Jurkat, Clone E6-1 (cell line): ENCODE measurements at regions not wholly inside any gene's neighbourhood (a gene's known extent, or its start where the extent isn't known, plus 50 kb on each side); places are given as distances from the start of the nearest gene placed in this dataset.

ENCODE experiments used
- DNase-seq: peaks from one replicate; pipeline ENCODE4 v3.0.0-alpha.2; 2011; ENCODE audit warnings: low read depth, low spot score
- H3K4me3 ChIP-seq: 2 replicates; pipeline ENCODE4 v1.5.1; 2011; ENCODE audit warnings: mild to moderate bottlenecking, low read length, control low read depth, moderate library complexity

DNA sequence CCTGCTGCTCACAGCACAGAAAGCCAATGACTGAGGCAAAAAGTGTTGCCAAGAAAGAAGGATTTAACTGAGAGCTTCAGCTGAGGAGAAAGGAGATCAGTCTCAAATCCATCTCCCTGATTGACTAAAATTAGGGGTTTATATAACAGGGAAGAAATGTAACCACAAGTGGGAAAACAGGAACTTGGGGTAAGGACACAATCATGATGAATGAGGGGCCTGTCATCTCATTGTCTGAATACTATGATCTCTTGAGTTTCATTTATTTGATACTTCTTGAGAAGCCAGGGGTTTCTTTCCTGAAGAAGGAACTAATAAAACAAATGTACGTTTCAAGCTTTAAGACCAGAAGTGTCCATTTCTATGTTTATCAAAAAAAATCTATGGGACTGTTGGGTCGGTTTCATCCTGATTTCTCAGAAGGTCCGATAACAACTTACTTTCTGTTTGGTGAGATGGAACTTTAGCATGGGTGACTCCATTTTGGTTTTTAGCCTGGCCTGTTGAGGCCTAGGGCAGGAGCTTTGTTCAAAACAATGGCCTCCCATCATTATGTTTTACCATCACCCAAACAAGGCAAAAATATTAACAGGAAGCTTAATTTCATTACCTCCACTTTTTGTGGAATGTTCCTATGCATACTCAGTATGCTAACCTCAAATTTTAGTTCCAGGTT is 76.6 kb upstream of the PIAS1 start:
- DNase-seq, result no peak
- no peak overlapping the region for H3K4me3 ChIP-seq

GRCh38 chr15:67979281-67979680 is 74.8 kb upstream of the PIAS1 start:
- no peak for DNase-seq
- no peak overlapping the region for H3K4me3 ChIP-seq

- DNase-seq, result no peak
These were observed 73.9 kb upstream of the PIAS1 start for GRCh38 chr15:67980171-67980570.

GRCh38 chr15:67980773-67981685 is 73.1 kb upstream of the PIAS1 start:
- no peak overlapping the region for H3K4me3 ChIP-seq
- DNase-seq, result no peak

More at GRCh38 chr15:67980171-67980570, 73.9 kb upstream of the PIAS1 start:
- no peak overlapping the region for H3K4me3 ChIP-seq

GRCh38 chr15:67981848-67982247 is 72.3 kb upstream of the PIAS1 start:
- no peak overlapping the region for H3K4me3 ChIP-seq
- no peak for DNase-seq

DNA sequence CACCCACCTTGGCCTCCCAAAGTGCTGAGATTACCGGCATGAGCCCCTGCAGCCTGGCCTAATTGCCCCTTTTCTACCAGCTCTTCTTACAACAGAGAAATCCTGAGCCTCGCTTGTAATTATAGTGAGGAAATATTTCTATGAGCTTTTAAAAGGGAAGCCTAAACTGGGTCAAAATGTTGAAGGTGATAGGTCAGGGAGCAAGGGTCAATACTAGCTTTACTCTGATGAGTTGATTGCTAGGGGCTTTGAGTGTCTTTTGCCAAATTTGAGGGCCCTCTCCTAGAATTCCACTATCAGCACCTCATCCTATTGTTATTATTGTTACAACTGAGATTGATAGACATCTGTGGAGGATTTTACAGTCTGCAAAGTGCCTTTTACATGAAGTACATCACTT is 62.4 kb upstream of the PIAS1 start:
- no peak overlapping the region for H3K4me3 ChIP-seq
- DNase-seq, result no peak

GRCh38 chr15:67992411-67992810 is 61.7 kb upstream of the PIAS1 start:
- DNase-seq, result no peak
- H3K4me3 ChIP-seq, result no peak overlapping the region

- no peak overlapping the region for H3K4me3 ChIP-seq
- no peak for DNase-seq
These were observed 61.3 kb upstream of the PIAS1 start for GRCh38 chr15:67992834-67993233.

DNA sequence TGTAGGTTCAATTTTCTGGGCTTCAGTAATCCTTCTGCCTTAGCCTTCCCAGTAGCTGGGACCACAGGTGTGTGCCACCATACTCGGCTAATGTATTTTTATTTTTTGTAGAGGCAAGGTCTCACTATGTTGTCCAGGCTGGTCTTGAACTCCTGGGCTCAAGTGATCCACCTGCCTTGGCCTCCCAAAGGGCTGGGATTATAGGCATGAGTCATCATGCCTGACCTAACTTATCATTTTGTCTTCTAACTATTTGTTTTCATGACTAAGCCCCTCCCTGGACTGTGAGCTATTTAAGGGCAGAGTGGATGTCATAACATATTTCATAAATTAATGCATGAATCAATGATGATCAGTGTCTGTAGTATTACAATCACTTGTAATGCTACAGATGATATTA is 56.1 kb upstream of the PIAS1 start:
- H3K4me3 ChIP-seq, result no peak overlapping the region
- DNase-seq, result no peak

GRCh38 chr15:67998599-67999133 is 55.4 kb upstream of the PIAS1 start:
- H3K4me3 ChIP-seq, result no peak overlapping the region
- no peak for DNase-seq

DNA sequence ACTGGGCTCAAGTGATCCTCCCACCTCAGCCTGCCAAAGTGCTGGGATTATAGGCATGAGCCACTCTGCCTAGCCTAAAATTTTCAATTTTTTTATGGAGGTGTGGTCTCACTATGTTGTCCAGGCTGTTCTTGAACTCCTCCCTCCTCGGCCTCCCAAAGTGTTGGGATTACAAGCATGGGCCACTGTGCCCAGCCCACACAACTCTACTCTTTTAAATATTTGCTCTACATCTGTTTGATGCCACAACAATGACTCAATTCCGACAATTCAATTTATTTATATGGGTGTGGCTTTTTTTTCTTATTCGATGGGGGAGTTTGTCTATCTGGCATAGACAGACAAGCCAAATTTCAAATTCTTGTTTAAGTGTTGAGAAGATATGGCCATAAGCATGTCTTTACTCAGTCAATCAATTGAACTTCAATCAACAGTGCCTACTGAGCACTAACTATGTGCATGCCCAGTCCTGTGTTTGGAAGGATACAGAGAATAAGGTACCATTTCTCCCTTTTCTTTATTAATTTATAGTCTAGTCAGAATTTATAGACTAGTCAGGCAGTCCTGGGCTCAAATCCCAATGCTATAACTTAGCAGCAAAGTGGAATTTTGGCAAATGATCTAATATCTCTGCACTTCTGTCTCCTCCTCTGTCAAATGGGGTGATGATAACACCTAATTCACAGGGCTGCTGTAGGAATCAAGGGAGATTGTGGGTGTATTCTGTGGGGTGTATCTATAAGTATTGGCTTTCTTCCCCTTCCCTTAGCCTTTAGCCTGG is 54.6 kb upstream of the PIAS1 start:
- H3K4me3 ChIP-seq, result no peak overlapping the region
- DNase-seq, result no peak

GRCh38 chr15:68000754-68001153 is 53.4 kb upstream of the PIAS1 start:
- no peak overlapping the region for H3K4me3 ChIP-seq
- no peak for DNase-seq

DNA sequence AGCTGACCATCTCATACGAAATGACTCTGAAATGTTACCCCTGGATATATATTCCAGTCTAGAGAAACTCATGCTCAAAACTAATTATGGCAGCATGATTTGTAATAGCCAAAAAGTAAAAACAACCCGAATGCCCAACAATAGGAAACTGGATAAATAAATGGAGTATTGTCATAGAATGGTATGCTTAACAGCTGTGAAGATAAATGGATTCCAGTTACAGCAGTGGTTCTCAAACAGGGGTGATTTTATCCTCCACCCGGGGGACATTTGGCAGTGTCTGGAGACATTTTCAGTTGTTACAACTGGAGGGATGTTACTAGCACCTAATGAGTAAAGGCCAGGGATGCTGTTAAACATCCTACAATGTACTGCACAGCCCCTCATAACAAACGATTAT is 52.3 kb upstream of the PIAS1 start:
- no peak for DNase-seq
- H3K4me3 ChIP-seq, result no peak overlapping the region

- no peak for DNase-seq
- H3K4me3 ChIP-seq, result no peak overlapping the region
These were observed 50.8 kb upstream of the PIAS1 start for GRCh38 chr15:68003297-68003696.
